Limb (tissue), 2 donors: ENCODE measurements at regions not wholly inside any gene's neighbourhood (a gene's known extent, or its start where the extent isn't known, plus 50 kb on each side); places are given as distances from the start of the nearest gene placed in this dataset.
"Not testable (repeated sequence)": the region's sequence is repeated elsewhere in the genome, so short reads cannot be mapped to it uniquely, and the experiment has no call there.

Experiments used
- DNase-seq, 2 donors: peaks; one replicate each; pipeline ENCODE4 v3.0.0-alpha.2; 2016; ENCODE audit errors: extremely low spot score in 2 of 2

DNA sequence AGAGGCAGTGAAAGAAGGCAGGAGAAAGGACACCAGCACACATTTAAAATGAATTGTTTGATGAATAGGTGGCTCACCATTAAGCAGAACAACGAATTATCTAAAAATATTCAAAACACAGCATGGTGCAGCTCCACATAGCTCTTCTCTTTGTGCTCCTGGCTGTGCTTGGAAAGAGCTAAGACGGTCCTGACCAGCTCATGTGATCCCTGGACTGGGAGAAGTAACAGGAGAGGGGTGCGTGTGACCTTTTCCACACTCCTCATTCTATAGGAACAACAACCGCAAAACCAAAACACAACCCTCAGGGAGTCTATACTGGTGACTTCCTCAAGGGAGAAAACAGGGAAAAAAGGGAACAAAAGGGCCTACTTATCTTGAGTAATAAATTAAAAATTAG, 140.5 kb downstream of the DIRAS2 start:
- DNase-seq: no peak

GRCh38 chr9:90504486-90504885, 138.1 kb downstream of the DIRAS2 start:
- no peak for DNase-seq

DNA sequence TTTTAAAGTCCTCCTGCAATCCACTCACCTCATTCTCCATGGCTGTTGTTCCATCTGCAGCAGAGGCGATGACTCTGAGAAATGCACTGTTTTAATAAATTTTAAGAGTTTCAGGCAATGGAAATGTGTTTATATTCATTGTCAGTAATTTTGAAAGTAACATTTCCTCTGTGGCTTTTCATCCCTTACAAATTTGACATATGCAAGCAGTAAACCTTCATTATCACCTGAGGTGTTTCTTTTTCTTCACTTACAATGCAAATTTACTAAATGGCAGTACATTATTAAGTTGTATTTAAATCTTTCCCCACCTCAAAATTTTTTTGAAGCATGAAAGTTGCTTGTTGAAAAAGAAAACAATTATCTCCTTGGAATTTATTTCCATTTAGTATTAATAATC, 136.9 kb downstream of the DIRAS2 start:
- DNase-seq: no peak

GRCh38 chr9:90506402-90506801, 136.2 kb downstream of the DIRAS2 start:
- DNase-seq: not testable (repeated sequence)

GRCh38 chr9:90507621-90508020, 135.0 kb downstream of the DIRAS2 start:
- DNase-seq: no peak

- no peak for DNase-seq
Measured at GRCh38 chr9:90508940-90509339, 133.7 kb downstream of the DIRAS2 start.

DNA sequence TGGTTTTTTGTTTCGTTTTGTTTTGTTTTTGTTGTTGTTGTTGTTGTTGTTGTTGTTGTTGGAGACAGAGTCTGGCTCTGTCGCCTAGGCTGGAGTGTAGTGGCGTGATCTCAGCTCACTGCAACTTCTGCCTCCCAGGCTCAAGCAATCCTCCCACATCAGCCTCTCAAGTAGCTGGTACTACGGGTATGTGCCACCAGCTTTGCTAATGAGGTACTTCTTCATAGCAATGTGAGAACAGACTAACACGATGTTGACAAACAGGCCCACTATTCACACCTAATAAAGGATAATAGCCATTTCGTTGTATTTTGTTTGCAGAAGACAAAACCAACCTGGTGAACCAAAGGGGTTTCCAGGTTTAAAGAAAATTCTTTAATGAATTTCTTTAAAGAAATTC, 130.9 kb downstream of the DIRAS2 start:
- DNase-seq: no peak

DNA sequence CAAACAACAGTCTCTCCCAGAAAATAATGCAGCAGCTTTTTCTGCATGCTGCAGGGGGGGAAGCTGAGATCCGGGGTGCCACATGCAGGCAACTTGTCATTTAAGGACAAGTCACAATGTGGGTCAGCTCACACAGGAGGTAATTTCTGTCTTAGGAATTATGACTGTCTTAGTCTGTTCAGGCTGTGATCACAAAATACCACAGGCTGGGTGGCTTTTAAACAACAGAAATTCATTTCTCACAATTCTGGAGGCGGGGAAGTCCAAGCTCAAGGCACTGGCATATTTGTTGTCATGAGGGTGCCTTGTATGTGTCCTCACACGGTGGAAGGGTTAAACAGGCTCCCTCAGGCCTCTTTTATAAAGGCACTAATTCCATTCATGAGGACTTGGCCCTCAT, 127.7 kb downstream of the DIRAS2 start:
- DNase-seq: no peak

DNA sequence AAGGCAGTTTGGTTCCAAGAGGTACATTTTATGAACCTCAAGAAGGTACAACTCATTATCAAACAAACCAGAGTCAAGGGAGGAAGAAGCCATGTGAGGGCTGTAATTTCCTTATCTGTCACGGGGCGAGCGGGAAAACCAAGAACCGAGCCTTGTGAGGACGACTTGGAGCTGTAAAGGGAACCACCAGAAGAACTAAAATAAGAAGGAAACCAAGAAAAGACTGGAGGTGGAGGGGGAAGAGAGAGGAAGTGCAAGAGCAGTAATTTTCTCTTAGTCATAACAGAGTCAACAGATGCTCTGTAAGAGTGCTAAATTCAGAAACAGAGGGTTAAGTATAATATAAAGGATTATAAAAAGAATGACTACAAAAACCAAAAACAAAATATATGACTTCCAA, 127.1 kb downstream of the DIRAS2 start:
- DNase-seq: no peak

DNA sequence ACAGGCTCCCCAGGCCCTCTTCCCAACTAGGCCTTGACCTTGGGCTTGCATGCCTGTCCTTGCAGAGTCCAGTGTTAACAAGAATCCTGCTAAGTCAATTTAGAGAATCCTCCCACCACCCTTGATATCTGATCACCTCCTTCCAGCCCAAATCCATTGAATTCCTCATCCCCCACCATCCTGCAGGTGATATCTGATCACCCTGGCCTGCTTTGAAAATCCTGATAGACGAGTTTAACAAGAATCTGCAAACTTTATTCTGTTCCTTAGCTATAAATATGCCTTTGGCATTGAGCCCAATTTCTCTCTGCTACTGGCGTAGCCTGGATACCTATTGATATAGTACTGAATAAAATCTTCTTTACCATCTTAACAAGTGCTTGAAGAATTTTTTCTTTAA, 125.5 kb downstream of the DIRAS2 start:
- no peak for DNase-seq

DNA sequence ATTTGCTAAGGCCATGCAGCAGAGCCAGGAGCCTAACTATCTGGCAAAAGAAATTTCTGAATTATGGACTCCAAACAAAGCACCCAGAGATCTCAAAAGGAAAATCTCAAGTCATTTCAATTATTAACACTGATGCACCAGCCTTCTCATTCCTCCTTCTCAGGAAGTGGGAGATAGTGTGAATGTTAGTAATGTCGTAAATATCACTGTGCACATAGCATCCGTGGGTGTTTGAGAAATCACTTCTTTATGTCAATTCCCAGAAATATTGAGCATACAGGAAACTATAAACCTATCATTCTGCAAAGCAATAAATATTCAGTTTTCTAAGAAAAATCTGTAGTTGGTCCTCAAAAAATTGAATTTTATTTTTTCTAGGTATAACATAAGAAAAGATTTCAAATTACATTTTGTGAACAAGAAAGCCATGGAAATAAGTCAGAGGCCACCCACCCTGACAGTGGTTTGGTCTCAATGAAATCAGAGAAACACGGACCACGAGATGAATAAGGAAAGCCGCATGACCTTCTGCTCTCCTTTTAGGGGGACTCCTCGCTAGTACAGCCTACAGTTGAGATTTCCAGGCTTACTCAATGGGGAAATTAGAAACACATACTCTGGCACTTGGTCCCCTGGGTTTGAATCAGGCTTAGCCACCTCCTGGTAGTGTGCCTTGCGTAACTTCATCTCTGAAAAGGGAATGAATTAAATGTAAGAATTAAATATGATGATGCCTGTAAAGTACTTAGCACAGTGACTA, 120.6 kb downstream of the DIRAS2 start:
- no peak for DNase-seq

GRCh38 chr9:90523958-90524357, 118.7 kb downstream of the DIRAS2 start:
- DNase-seq: no peak

GRCh38 chr9:90526386-90526785, 116.2 kb downstream of the DIRAS2 start:
- DNase-seq: no peak

- DNase-seq: not testable (repeated sequence)
Measured at GRCh38 chr9:90536094-90536493, 106.5 kb downstream of the DIRAS2 start.

GRCh38 chr9:90538566-90538965, 104.1 kb downstream of the DIRAS2 start:
- no peak for DNase-seq

DNA sequence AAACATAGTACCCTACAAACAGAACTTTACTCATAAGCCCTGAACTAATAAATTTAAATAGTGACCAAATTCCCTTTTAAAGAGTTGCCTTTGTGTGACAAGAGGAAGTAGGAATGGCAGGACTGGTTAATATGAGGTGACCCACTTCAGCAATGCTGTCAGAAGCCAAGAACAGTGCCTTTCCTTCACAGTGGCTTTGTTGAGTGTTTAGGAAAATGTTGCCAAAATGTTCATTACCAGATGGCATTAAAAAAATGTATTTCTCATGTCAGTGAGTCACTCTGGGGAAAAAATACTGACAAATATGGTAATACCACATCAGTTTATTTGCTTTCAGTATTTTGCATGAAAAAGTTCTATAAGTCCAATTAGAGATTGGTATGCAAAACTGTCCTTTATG, 103.3 kb downstream of the DIRAS2 start:
- no peak for DNase-seq

DNA sequence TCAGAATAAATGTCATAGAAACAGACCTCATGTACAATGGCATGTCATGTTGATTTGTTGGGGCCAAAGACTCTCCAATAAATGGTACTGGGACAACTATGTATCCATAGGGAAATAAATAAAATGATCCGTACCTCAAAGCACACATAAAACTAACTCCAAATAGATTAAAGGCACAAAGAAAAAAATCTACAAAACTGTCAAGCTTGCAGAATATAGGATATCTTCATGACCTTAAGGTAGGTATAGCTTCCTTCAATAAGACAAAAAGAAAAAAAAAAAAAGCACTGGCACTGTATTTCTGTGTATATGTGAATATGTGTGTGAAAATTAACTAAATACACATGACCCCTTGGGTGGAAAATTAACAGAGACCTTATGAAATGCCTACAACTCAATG, 101.9 kb downstream of the DIRAS2 start:
- no peak for DNase-seq

GRCh38 chr9:90544488-90544887, 98.1 kb downstream of the DIRAS2 start:
- no peak for DNase-seq

GRCh38 chr9:90546200-90546599, 96.4 kb downstream of the DIRAS2 start:
- peak in 1 of 2 donors; percentile 31 for DNase-seq

- no peak for DNase-seq
Measured at GRCh38 chr9:90547896-90548295, 94.7 kb downstream of the DIRAS2 start.

- no peak for DNase-seq
Measured at GRCh38 chr9:90552317-90552716, 90.3 kb downstream of the DIRAS2 start.

DNA sequence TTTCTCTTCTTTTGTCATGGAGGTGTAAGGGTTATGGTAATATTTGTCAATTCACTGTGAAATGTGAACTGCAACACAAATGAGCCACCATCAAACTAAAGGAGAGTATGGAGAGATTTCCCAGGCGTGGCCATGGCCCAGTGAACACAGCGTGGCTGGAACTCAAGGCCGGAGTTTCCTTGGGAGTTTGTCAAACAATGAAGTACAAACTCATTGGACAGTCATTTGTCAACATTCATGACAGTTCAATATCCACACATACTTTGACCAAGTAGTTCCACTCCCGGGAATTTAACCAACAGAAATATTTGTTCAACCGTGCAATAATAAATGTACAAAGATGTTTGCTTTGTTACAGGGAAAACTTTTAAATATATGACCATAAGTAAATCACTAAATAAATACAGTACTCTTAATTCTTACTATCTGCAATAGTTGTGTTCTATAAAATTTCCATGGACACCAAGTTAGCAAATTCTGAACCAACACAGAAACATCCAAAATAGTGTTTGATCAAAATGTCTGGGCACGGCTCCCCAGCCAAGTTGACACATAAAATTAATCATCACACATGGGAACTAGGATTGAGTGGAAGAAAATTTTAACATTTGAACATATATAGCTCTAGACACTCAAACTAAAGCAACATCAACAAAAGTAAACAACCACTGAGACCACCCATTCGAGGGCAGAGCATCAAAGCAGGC, 87.1 kb downstream of the DIRAS2 start:
- no peak for DNase-seq
